ENCODE measurements at regions not wholly inside any gene's neighbourhood (a gene's known extent, or its start where the extent isn't known, plus 50 kb on each side); places are given as distances from the start of the nearest gene placed in this dataset.

GRCh38 chr3:193840111-193840641 is 247.2 kb downstream of the OPA1 start:
- no peak for TF ChIP-seq CTCF (IDR thresholded peaks at IDR 0.05)
- no peak for TF ChIP-seq EP300 (IDR thresholded peaks at IDR 0.05)
